ENCODE measurements at regions not wholly inside any gene's neighbourhood (a gene's known extent, or its start where the extent isn't known, plus 50 kb on each side); places are given as distances from the start of the nearest gene placed in this dataset.

GRCh38 chr6:150668900-150669302 is 69.2 kb downstream of the PLEKHG1 start:
- peak; percentile 5 for DNase-seq (ENCODE audit: low read depth)
- TF ChIP-seq CTCF (conservative IDR thresholded peaks at IDR 0.05; ENCODE audit: low read depth, low read length), result no peak
- H3K4me3 ChIP-seq (ENCODE audit: low read depth, low read length), result no peak overlapping the region

GRCh38 chr6:150670311-150670710 is 70.6 kb downstream of the PLEKHG1 start:
- no peak for TF ChIP-seq CTCF (conservative IDR thresholded peaks at IDR 0.05; ENCODE audit: low read depth, low read length)
- no peak for DNase-seq (ENCODE audit: low read depth)
- no peak overlapping the region for H3K4me3 ChIP-seq (ENCODE audit: low read depth, low read length)

- no peak for TF ChIP-seq CTCF (conservative IDR thresholded peaks at IDR 0.05; ENCODE audit: low read depth, low read length)
- DNase-seq (ENCODE audit: low read depth), result no peak
- H3K4me3 ChIP-seq (ENCODE audit: low read depth, low read length), result no peak overlapping the region
Observed at GRCh38 chr6:150672800-150673199, 73.1 kb downstream of the PLEKHG1 start.

- no peak for TF ChIP-seq CTCF (conservative IDR thresholded peaks at IDR 0.05; ENCODE audit: low read depth, low read length)
- no peak for DNase-seq (ENCODE audit: low read depth)
- no peak overlapping the region for H3K4me3 ChIP-seq (ENCODE audit: low read depth, low read length)
Observed at GRCh38 chr6:150673720-150674346, 74.1 kb downstream of the PLEKHG1 start.

GRCh38 chr6:150676344-150676743 is 76.7 kb downstream of the PLEKHG1 start:
- TF ChIP-seq CTCF (conservative IDR thresholded peaks at IDR 0.05; ENCODE audit: low read depth, low read length), result no peak
- peak; percentile 22 for DNase-seq (ENCODE audit: low read depth)
- H3K4me3 ChIP-seq (ENCODE audit: low read depth, low read length), result no peak overlapping the region

GRCh38 chr6:150676772-150677171 is 77.1 kb downstream of the PLEKHG1 start:
- H3K4me3 ChIP-seq (ENCODE audit: low read depth, low read length), result no peak overlapping the region
- DNase-seq (ENCODE audit: low read depth), result no peak
- TF ChIP-seq CTCF (conservative IDR thresholded peaks at IDR 0.05; ENCODE audit: low read depth, low read length), result no peak

- TF ChIP-seq CTCF (conservative IDR thresholded peaks at IDR 0.05; ENCODE audit: low read depth, low read length), result no peak
- no peak for DNase-seq (ENCODE audit: low read depth)
- H3K4me3 ChIP-seq (ENCODE audit: low read depth, low read length), result no peak overlapping the region
Observed at GRCh38 chr6:150680510-150680909, 80.8 kb downstream of the PLEKHG1 start.
